ENCODE measurements at regions not wholly inside any gene's neighbourhood (a gene's known extent, or its start where the extent isn't known, plus 50 kb on each side); places are given as distances from the start of the nearest gene placed in this dataset.
"Not testable (repeated sequence)": the region's sequence is repeated elsewhere in the genome, so short reads cannot be mapped to it uniquely, and the experiment has no call there.

GRCh38 chr9:124139001-124139400, 118.7 kb upstream of the NEK6 start:
- H3K36me3 ChIP-seq (ENCODE audit: low read depth) = no peaks in the 10 kb centered on the region
- intact Hi-C loops (cut with DNase I, micrococcal nuclease) = no loop called here
- ATAC-seq = peak; percentile 59
- TF ChIP-seq CTCF (IDR thresholded peaks at IDR 0.05) = no peak
- H3K9me3 ChIP-seq = no peaks in the 10 kb centered on the region
- no peak overlapping the region for H3K4me3 ChIP-seq
- H3K4me1 ChIP-seq (ENCODE audit: low read depth) = no peaks in the 10 kb centered on the region
- DNase-seq = no peak

- H3K36me3 ChIP-seq (ENCODE audit: low read depth) = no peaks in the 10 kb centered on the region
- no peak overlapping the region for H3K4me3 ChIP-seq
- ATAC-seq = no peak
- no peaks in the 10 kb centered on the region for H3K9me3 ChIP-seq
- DNase-seq = no peak
- no peaks in the 10 kb centered on the region for H3K4me1 ChIP-seq (ENCODE audit: low read depth)
- intact Hi-C loops (cut with DNase I, micrococcal nuclease) = no loop called here
- no peak for TF ChIP-seq CTCF (IDR thresholded peaks at IDR 0.05)
Observed at GRCh38 chr9:124140941-124141568, 116.7 kb upstream of the NEK6 start.

GRCh38 chr9:124144561-124145123, 113.1 kb upstream of the NEK6 start:
- H3K4me3 ChIP-seq; intact Hi-C loops (cut with DNase I, micrococcal nuclease); H3K36me3 ChIP-seq (ENCODE audit: low read depth); H3K4me1 ChIP-seq (ENCODE audit: low read depth); H3K9me3 ChIP-seq; DNase-seq: not testable (repeated sequence)
- ATAC-seq = peak; percentile 95

GRCh38 chr9:124146031-124146561, 111.7 kb upstream of the NEK6 start:
- no peaks in the 10 kb centered on the region for H3K4me1 ChIP-seq (ENCODE audit: low read depth)
- no peak for TF ChIP-seq CTCF (IDR thresholded peaks at IDR 0.05)
- no peak overlapping the region for H3K4me3 ChIP-seq
- ATAC-seq = peak; percentile 31
- DNase-seq = no peak
- intact Hi-C loops (cut with DNase I, micrococcal nuclease) = no loop called here
- no peaks in the 10 kb centered on the region for H3K36me3 ChIP-seq (ENCODE audit: low read depth)
- no peaks in the 10 kb centered on the region for H3K9me3 ChIP-seq

DNA sequence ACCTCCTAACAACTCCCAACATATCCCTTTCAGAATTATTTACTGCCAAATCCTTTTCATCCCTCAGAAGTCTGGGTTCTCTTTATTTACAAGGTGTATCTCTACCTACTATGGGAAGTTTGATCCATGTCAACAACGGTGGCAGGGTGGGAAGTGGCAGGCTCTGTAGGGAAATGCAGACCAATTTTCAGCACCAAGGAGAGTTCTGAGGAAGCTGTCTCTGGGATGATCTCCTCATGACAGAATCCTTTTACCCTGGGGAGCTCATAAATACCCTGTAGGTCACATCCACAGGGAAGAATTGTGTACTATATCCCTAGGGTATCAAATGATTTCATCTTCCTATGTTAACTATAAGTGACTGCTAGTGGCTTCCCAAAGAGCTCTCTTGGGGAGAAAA, 107.8 kb upstream of the NEK6 start:
- ATAC-seq = no peak
- Histone ChIP-seq H3K4me3 (no peak overlapping the region), H3K36me3 (ENCODE audit: low read depth) (no peaks in the 10 kb centered on the region), H3K9me3 (no peaks in the 10 kb centered on the region), H3K4me1 (ENCODE audit: low read depth) (no peaks in the 10 kb centered on the region)
- TF ChIP-seq CTCF (IDR thresholded peaks at IDR 0.05) = no peak
- DNase-seq = no peak
- intact Hi-C loops (cut with DNase I, micrococcal nuclease) = no loop called here

GRCh38 chr9:124163760-124164255, 93.9 kb upstream of the NEK6 start:
- Histone ChIP-seq H3K36me3 (ENCODE audit: low read depth) (no peaks in the 10 kb centered on the region), H3K4me3 (no peak overlapping the region), H3K4me1 (ENCODE audit: low read depth) (no peaks in the 10 kb centered on the region), H3K9me3 (no peaks in the 10 kb centered on the region)
- DNase-seq (no peak), ATAC-seq (no peak)
- no peak for TF ChIP-seq CTCF (IDR thresholded peaks at IDR 0.05)
- intact Hi-C loops (cut with DNase I, micrococcal nuclease) = no loop called here
